Smooth muscle cell (in vitro differentiated cells): ENCODE measurements at regions not wholly inside any gene's neighbourhood (a gene's known extent, or its start where the extent isn't known, plus 50 kb on each side); places are given as distances from the start of the nearest gene placed in this dataset.

Experiments used
- DNase-seq: peaks from one replicate; lab custom pipeline; 2025; ENCODE audit not compliant: unreplicated experiment; lab: John Stamatoyannopoulos, UW
- H2AFZ ChIP-seq: fragments of 200-600 bp; sonication (generic); 2 replicates; pipeline ENCODE4 v1.6.0; 2016; ENCODE audit warnings: antibody characterized with exemption, low read depth, mild to moderate bottlenecking
- H3F3A ChIP-seq: fragments of 200-600 bp; sonication (generic); 2 replicates; pipeline ENCODE4 v1.6.0; 2017; ENCODE audit warnings: antibody characterized with exemption, low read depth
- H3K27ac ChIP-seq: fragments of 200-600 bp; sonication (generic); 2 replicates; pipeline ENCODE4 v1.5.1; 2016; ENCODE audit warnings: low read depth, mild to moderate bottlenecking
- H3K27me3 ChIP-seq: fragments of 200-600 bp; sonication (generic); 2 replicates; pipeline ENCODE4 v1.6.1; 2016; ENCODE audit warnings: low read depth, mild to moderate bottlenecking
- H3K36me3 ChIP-seq: fragments of 200-600 bp; sonication (generic); 2 replicates; pipeline ENCODE4 v1.5.1; 2016; ENCODE audit warnings: low read depth
- H3K4me1 ChIP-seq: fragments of 200-600 bp; sonication (generic); 2 replicates; pipeline ENCODE4 v1.5.1; 2016; ENCODE audit warnings: low read depth
- H3K4me2 ChIP-seq: fragments of 200-600 bp; sonication (generic); 2 replicates; pipeline ENCODE4 v1.6.0; 2016; ENCODE audit warnings: mild to moderate bottlenecking
- H3K4me3 ChIP-seq: fragments of 200-600 bp; sonication (generic); 2 replicates; pipeline ENCODE4 v1.5.1; 2016; ENCODE audit warnings: mild to moderate bottlenecking
- H3K79me2 ChIP-seq: fragments of 200-600 bp; sonication (generic); 2 replicates; pipeline ENCODE4 v1.6.0; 2016; ENCODE audit warnings: low read depth, mild to moderate bottlenecking
- H3K9ac ChIP-seq: fragments of 200-600 bp; sonication (generic); 2 replicates; pipeline ENCODE4 v1.6.0; 2016; ENCODE audit warnings: low read depth
- H3K9me3 ChIP-seq: fragments of 200-600 bp; sonication (generic); replicated peaks from 2 replicates; pipeline ENCODE4 v1.5.1; 2016; ENCODE audit warnings: low read depth
- H4K20me1 ChIP-seq: fragments of 200-600 bp; sonication (generic); 2 replicates; pipeline ENCODE4 v1.6.0; 2016; ENCODE audit warnings: low read depth
- CTCF ChIP-seq: fragments of 200-600 bp; sonication (generic); IDR thresholded peaks from 2 replicates; pipeline ENCODE4 v1.5.1; 2017; ENCODE audit warnings: borderline replicate concordance, mild to moderate bottlenecking, antibody characterized with exemption; ENCODE audit not compliant: insufficient read depth, poor library complexity, severe bottlenecking
- WGBS: methylation state at CpG from one replicate; pipeline ENCODE4 v1.1.7; 2016; ENCODE audit warnings: low lambda C conversion rate; 5-methylcytosine and 5-hydroxymethylcytosine counted together

GRCh38 chrX:122047261-122047660 lies 999.9 kb downstream of the GLUD2 start:
- Histone ChIP-seq H4K20me1 (no peaks in the 10 kb centered on the region), H3K36me3 (no peaks in the 10 kb centered on the region), H3K9ac (no peak overlapping the region), H3K27ac (no peak overlapping the region), H3K4me3 (no peak overlapping the region), H3K27me3 (no peaks in the 10 kb centered on the region), H2AFZ (no peak overlapping the region), H3K79me2 (no peaks in the 10 kb centered on the region), H3K4me1 (no peaks in the 10 kb centered on the region), H3K4me2 (no peak overlapping the region), H3F3A (no peaks in the 10 kb centered on the region), H3K9me3 (no peaks in the 10 kb centered on the region)
- WGBS = 51% methylated on average over 2 of the region's 2 CpGs
- TF ChIP-seq CTCF = no peak
- DNase-seq = no peak

- DNase-seq = no peak
- Histone ChIP-seq H3K4me3 (no peak overlapping the region), H2AFZ (no peak overlapping the region), H3K4me2 (no peak overlapping the region), H3K36me3 (no peaks in the 10 kb centered on the region), H3K27ac (no peak overlapping the region), H3K79me2 (no peaks in the 10 kb centered on the region), H3K9ac (no peak overlapping the region), H4K20me1 (no peaks in the 10 kb centered on the region), H3K9me3 (no peaks in the 10 kb centered on the region), H3F3A (no peaks in the 10 kb centered on the region), H3K27me3 (no peaks in the 10 kb centered on the region), H3K4me1 (no peaks in the 10 kb centered on the region)
- TF ChIP-seq CTCF = no peak
- WGBS = 50% methylated on average over 2 of the region's 2 CpGs
Observed at GRCh38 chrX:122055460-122055859, 1008.0 kb downstream of the GLUD2 start.

- Histone ChIP-seq H3K9me3 (no peaks in the 10 kb centered on the region), H3K4me1 (no peaks in the 10 kb centered on the region), H3F3A (no peaks in the 10 kb centered on the region), H2AFZ (no peak overlapping the region), H3K79me2 (no peaks in the 10 kb centered on the region), H3K9ac (no peak overlapping the region), H3K4me3 (no peak overlapping the region), H4K20me1 (no peaks in the 10 kb centered on the region), H3K36me3 (no peaks in the 10 kb centered on the region), H3K4me2 (no peak overlapping the region), H3K27ac (no peak overlapping the region), H3K27me3 (no peaks in the 10 kb centered on the region)
- TF ChIP-seq CTCF = no peak
- WGBS = 71% methylated on average over 2 of the region's 2 CpGs
- no peak for DNase-seq
Observed at GRCh38 chrX:122055979-122056715, 1008.7 kb downstream of the GLUD2 start.

DNA sequence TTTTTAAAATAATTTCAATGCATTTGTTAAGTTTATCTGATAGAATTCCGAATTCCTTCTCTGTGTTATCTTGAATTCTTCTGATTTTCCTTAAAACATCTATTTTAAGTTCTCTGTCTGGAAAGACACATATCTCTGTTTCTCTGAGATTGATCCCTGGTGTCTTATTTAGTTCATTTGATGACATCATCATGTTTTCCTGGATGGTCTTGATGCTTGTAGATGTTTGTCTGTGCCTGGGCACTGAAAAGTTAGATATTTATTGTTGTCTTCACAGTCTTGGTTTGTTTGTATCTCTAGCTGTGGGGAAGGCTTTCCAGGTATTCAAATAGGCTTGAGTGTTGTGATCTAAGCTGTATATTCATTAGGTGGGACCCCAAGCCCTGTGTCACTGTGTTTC lies 1028.8 kb downstream of the GLUD2 start:
- no peak for DNase-seq
- Histone ChIP-seq H3K79me2 (no peaks in the 10 kb centered on the region), H3K4me3 (no peak overlapping the region), H3F3A (no peaks in the 10 kb centered on the region), H3K4me1 (no peaks in the 10 kb centered on the region), H3K9me3 (no peaks in the 10 kb centered on the region), H2AFZ (no peak overlapping the region), H3K9ac (no peak overlapping the region), H3K27ac (no peak overlapping the region), H3K4me2 (no peak overlapping the region), H3K36me3 (no peaks in the 10 kb centered on the region), H4K20me1 (no peaks in the 10 kb centered on the region), H3K27me3 (no peaks in the 10 kb centered on the region)
- WGBS = 72% methylated on average over 1 of the region's 1 CpG
- no peak for TF ChIP-seq CTCF
